NOMO-1 treated with DMSO at 0.1 percent for 48 hours (cell line): ENCODE measurements at regions not wholly inside any gene's neighbourhood (a gene's known extent, or its start where the extent isn't known, plus 50 kb on each side); places are given as distances from the start of the nearest gene placed in this dataset.

Experiments used
- DNase-seq: peaks from one replicate; lab custom pipeline; 2025; ENCODE audit not compliant: unreplicated experiment; lab: John Stamatoyannopoulos, UW

DNA sequence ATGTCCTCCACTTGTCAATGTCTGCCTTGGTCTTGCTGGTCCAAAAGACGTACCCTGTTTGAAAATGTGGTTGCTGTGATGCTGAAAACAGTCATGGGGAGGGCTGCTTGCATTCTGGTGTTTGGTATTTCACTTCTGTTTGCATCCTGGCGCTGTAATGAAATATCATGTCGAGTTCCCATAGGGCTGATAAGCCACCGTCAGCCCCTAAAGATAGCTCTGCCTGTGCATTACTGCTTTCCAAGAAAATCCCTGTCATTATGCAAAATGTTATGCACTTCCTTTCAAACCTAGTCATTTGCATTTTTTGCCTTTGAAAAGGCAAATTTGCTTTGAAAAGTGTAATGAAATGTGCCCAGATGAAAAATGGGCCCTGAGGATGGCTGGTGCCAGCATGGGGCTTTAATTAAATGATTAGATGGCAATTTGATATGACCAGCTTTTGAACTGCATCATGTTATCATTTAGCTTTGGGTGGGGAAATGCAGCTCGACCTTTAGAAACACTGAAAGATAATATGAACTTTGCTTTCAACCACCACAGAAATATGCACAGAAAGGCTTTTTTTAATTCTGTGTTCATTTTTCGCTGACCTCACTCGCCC is 374.4 kb upstream of the SGCD start:
- DNase-seq, result no peak

DNA sequence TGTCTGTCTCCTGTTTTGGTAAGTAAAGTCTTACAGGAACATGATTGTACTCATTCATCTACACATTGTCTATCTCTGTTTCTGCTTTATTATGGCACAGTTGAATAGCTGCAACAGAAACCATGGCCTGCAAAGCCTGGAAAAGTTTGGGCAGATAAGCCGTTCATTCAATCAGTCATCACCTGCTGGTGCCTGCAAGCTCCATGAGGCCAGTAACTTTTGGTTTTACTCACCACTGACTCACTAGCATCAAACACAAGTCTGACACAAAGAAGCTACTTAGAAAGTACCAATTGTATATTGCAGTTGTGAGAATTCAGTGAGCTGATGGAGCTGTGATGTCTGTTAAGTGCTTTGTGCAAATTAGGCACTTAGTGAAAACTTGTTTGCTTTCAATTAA is 373.6 kb upstream of the SGCD start:
- DNase-seq, result no peak

DNA sequence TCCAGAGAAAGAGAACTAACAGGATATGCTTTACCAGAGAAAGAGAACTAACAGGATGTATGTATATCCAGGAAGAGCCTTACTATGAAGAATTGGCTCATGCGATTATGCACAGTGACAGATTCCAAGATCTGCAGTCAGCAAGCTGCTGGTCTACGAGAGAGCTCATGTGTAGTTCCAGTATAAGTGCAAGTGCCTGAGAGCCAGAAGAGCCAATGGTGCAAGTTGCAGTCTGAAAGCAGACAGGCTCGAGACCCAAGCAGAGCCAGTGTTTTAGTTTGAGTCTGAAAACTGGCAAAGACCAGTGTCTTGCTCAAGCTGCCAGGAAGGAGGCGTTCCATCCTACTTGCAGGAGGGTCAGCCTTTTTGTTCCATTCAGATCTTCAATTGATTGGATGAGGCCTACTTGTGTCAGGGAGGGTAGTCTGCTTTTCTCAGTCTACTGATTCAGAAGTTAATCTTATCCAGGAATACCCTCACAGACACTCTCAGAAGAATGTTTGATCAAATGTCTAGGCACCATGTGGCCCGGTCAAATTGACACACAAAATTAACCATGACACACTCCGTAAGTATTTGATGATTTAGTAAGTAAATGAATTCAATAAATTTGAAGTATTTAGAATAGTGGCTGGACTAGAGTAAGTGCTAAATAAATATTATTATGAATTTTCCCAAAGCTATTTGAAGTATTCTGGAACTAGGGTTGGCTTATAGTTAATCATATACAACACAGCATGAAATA is 372.1 kb upstream of the SGCD start:
- no peak for DNase-seq

DNA sequence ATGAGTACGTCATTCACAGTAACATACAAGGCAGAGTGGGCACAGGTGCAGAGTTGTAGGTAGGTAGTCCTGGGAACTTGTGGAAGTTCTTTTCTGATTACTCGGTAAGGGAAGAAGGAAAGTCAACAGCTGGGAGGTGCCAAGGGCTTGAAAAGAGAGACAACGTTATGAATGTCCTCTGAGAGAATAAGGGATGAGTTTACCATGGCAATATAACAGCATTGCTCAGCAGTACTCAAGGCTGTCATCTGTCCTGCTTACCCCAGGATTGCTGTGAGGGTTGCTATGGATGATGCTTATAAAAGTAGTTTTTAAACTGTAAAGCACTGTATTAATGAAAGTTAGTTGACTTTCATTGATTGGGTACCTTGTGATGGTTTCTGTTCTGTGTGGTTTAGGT is 369.1 kb upstream of the SGCD start:
- no peak for DNase-seq

DNA sequence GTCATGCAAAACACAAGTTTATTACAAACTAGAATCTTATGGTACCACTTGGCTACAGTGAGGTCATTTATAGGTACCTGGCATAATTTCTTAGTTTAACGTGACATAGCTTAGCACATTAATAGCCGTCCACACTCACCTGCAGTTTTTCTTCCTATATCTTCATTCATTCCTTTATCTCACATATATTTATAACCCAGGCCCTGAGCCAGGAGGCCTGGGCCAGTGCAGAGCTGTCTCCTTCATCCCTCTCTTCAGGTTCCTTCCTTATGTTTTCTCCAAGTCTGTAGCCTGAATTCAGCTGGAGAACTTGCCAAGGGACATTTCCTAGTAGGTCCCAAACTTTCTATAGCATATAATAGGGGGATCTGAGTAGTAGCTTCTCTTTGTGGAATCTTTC is 367.9 kb upstream of the SGCD start:
- DNase-seq, result no peak

DNA sequence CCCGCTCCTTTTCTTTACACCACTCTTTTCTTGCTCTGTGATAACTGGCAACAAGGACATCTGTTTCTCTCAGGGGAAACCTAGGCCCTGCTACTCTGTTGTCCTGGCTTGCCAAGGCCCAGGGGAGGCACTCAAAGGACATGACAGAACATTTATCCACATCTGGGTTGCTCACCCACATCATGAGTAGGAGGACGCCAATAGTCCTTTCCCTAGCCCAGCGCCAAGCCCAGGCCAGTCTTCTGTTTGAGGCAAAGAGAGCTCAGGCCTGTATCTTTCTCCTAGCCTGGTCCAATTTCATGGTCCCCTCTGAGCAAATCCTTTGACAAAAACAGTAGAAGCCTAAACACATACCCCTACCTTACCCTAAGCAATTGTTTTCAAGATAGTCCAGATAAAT is 366.8 kb upstream of the SGCD start:
- DNase-seq, result no peak

DNA sequence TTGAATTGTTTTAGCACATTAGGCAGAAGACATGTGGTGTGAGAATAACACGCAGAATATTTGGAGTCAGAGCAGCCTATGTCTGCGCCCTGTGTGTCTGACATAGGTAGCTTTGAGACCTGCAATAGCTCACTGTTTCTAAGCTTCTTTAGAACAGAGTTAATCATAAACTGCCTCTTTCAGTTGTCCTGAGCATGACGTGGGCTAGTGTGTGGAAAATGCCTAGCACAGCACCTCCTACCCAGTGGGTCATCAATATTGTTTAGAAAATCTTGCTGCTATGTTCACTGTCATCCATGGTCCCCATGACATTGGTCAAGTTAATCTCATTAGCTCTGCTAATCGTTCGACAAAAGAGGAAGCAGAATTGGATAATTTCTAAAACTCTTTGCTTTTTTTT is 357.4 kb upstream of the SGCD start:
- DNase-seq, result no peak

DNA sequence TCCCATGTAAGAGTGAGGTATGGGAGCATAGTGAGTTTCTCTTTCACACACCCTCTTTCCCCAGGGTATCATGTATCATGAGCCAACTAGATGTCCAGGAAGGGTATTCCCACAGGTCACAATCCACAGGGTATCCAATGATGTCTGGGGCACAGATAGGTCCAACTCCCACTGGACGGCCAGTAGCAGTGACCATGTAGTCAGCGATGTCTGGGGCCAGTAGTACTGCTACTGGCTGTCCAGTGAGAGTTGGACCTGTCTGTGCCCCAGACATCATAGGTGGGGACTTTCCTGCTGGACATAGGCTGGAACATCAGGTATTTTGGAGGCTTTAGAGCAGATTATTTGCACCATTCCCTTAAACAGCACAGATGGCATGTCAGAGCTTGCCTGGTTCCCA is 352.6 kb upstream of the SGCD start:
- no peak for DNase-seq

DNA sequence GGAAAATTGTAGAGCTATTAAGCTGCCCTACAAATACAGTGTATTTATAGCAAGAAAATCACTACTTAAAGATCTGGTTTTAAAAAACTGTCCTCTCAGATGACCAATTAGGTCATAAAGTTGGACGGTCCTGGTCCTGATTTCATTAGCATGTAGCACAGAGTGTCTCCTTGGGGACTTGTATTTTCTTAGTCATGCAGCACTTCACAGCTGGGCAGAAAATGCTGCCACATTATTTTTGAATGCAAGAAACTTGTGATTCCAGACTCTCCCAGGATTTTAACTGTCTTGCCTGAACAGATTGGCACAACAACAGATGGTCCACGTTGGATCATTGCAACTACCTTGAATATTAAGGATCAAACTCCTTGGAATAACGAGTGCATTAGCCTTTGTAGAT is 348.1 kb upstream of the SGCD start:
- DNase-seq, result no peak

DNA sequence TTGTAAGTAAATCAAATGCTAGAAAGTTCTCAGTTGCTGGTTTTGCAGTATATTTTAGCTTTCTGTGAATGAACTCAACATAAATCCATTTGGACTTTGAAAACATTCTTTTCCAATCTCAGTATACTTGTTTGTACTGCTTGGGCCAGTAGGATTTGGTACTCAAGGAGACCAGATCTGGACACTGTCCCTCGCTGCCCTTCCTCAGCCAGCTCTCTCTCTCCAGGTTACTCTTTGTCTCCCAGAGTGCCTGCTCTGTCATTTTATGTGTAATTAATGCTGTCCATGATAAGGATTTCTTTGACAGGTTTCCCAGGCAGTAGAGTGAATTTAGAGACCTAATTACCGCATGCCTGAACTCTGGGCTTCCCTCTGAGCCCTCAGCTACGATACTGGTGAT is 344.6 kb upstream of the SGCD start:
- no peak for DNase-seq

DNA sequence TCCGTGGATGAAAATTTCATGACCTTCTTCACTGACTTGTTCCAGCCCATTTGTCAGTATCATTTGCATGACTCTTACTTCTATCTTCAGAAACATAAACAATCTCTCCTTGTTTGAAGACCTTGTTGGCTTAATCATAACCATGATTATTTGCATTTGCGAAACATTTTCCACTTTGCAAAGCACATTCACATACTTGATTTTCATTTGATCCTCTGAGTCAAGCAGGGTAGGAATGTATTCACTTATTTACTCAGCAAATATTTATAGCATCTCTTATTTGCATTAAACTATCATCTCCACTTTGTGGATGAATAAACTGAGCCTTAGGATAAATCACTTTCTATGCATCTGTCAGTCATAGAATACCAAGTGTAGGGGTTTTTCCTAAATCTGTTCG is 343.0 kb upstream of the SGCD start:
- no peak for DNase-seq

DNA sequence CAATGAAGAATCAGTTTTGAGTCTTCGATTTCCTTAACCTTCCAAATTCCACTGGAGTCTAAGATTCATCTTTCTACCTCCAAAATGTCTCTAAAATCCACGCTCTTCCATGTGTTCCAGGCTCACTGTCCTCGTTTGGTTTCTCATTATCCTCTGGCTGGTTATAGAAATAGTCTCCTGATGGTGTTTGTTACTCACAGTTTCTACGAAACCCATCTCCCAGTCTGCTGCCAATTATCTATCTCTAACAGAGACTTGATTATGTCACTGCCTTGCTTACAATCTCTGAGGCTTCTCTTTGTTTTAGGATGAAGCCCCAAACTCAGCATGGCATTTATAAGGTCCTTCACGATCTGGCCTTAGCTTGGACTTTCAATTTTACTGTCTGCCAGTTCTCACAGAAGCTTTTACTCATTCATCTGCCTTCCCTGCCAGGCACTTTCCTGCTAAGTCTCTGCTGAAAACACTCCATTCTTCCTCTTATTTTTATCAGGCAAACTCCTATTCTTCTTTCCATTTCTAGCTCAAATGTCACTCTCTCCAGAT is 339.6 kb upstream of the SGCD start:
- no peak for DNase-seq

DNA sequence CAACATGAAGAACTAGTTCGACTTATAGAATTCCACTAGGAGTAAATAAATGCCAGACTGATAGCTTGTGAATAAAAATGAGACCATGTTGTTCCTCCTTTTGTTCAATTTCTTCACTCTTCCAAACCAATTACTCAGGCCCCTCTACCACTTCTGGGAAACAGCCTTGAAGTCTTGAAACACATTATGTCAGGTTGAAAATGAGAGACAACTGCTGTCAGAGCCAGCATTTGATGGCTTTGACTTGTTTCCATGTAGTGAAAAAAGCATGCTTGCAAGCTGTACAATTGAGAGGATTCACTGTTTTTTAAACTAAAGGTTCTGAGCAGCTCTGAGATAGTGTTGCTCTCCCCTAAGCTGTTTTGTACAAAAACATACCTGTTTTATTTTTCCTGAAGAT is 337.1 kb upstream of the SGCD start:
- DNase-seq, result no peak

DNA sequence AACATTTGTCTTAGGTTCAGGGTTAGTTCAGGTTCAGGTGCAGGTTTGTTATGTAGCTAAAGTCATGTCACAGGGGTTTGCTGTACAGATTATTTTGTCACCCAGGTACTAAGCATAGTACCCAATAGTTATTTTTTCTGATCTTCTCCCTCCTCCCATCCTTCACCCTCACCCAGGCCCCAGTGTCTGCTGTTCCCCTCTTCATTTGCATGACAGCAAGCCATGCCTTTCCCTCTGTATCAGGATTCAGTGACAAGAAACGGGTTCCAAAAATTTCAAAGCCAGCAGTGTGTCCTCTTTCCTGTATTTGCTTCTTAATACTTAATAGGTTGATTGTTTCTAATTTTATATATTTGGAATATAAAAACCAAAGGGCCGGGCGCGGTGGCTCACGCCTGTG is 330.8 kb upstream of the SGCD start:
- no peak for DNase-seq

DNA sequence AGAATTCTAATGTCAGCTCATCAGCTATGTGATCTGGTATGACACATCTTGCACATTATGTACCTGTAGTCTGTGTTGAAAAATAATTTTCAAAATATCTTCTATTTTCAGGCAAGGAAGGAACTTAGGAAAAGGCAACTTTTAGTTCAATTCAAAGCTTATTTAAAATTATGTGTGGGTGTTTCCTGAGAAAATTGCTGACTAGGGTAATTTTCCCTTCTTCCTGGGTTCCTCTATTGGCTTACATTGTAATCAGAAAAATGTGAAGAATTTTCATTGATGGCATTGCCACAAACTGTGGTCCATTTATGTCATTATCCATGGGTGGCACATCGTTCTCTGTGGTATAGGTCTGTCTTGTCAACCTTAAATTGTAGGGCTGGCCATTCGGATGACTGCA is 328.7 kb upstream of the SGCD start:
- no peak for DNase-seq

DNA sequence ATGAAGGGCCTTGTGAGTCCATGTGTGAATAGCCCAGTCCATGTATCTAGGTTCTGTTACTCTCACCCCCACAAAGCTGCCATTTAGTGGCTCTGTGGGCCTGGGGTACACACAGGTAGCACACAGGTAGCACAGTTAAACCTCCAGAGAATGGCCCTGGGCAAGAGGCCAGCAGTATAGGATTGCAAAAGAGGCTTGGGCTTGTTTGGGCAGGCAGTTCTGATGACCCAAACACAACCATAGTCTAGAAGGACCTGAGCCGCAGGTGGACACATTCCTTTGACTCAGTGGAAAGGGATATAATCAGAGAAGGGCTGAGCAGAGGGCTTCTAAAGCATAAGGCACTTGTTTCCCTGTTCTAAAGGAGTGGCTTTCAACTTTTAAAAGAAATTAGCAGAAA is 326.8 kb upstream of the SGCD start:
- no peak for DNase-seq

DNA sequence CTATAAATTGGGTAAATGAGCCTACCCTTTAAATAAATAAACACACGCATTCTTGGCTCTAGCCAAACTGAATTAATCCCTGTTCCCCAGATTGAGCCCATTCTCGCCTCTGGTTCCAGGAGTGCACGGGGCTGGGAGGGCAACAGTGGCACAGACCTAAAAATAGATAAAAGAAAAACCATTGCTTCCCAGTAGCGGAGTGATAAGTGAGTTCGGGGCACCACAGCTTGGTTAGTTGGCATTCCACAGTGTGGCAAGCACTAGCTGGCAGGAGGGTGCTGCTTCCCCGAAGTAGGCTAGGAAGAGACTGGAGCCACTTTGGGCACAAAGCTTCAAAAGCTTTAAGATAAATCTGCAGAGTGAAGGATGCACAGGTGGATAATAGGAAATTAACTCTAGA is 322.2 kb upstream of the SGCD start:
- no peak for DNase-seq

DNA sequence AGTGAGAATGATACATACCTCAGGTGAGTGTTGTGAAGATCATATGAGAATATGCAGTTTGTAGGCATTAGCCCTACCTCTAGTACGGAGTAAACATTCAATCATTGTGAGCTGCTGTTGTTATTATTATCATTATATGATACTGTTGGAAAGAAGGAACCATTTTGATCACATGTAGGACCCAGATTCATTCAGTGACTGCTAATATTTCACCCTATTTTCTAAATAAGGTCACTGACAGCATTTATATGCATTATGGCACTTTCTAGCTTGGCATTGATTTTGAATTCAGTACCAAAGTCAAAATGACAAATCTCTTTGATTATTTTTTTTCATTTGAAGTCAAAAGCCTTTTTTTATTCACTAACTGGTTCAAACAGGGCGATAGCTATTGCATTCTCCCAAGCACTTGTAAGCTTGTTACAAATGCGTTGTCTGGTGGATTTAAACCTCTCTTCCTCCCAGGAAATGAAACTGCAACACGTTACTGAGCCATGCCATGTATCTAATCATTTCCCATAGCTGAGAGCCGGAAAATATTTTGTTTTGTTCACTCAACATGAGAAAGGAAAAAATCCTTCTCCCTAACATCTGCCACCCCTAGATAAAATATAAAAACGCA is 320.8 kb upstream of the SGCD start:
- DNase-seq, result no peak

DNA sequence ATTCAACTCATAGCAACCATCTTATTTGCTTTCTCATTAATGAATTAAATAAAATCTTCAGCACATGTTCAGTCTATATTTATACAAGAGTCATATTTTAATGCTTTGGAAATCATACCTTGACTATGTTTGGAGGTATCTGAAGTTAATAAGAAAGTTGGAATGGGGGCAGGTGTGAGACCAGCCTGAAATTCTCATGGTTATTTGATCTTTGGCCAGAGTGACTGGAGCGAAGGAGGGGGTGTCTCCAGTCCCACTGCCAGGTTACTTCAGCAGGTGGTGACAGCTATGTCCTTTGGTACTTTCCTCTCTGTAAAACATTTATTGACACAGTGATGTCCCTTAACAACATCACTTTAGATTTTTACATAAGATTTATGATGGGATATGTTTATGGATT is 318.1 kb upstream of the SGCD start:
- no peak for DNase-seq

DNA sequence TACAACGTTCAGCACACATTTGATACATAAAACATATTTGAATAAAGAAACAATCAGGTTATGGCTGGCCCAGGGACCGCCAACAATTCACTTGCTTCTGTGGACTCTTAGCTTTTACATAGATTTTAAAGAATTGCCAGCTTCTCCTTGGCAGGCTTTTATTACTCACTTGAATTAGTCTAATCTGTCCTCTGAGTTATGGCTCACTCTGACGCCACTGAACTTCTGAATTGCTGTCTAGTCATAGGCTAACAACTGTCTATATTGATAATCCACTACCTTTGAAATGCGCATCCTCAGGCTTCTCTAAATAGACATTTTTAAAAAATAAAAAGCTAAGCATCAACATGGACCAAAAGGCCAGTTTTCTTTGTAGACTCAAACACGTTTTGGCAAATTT is 317.4 kb upstream of the SGCD start:
- no peak for DNase-seq

DNA sequence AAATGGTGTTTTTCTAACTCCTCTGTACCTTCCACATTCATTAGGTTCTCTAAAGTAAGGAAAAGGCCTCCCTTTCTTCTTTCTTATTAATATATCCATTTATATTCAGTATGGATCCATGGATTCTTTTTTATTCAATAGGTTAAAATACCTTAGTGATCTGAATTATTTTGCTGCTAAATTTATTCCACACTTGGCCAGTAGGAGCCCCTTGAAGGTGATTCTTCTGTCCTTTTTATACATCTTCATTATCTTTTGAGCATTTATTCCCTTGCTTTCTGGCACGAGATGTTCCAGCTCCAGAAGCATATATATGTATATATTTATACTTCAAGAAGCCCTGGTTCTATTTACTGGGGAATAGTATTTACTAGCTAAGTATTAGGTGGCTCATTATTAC is 311.8 kb upstream of the SGCD start:
- DNase-seq, result no peak

DNA sequence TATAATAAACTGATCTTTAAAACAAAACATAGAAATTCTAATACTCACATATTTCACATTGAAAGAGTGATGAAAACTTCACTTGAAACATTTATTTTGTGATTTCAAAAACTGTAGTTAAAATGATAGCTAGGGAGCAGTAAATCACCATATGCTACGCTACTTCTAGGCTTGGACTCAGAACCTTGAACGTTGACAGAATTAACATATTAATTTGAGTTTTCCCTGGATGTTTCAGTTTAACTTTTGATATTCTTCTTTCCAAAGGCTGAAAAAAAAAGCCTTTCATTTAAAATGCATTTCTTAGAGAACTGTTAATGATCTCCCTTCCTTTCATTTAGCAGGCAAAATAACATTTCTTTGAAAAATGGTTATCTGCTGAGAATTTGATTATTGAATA is 307.8 kb upstream of the SGCD start:
- DNase-seq, result no peak
